ENCODE measurements at regions not wholly inside any gene's neighbourhood (a gene's known extent, or its start where the extent isn't known, plus 50 kb on each side); places are given as distances from the start of the nearest gene placed in this dataset.

DNA sequence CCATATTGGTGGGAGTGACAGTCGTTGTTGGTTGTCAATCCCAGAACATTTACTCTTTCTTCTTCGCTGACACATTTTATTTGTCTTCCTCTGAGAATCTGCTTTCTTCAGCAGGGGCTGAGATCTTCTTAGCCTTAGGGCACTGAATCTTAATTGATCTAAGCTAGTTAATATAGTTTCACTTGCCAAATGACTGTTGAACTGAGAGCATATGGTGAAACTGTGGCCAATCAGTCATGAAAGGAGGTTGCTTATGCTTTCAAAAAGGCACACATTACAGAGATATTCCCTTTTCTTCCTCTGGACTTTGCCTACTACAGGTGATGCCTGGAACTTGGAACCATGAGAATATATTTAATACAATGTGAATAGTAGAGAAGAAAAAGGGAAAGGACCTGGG lies 60.0 kb upstream of the KIAA0040 start (continued):
- TF ChIP-seq JUNB (IDR thresholded peaks at IDR 0.05) (peak; percentile 65), HDAC2 (IDR thresholded peaks at IDR 0.05) (no peak), SIX5 (IDR thresholded peaks at IDR 0.05; ENCODE audit: low read depth, low read length, severe bottlenecking) (no peak), YBX1 (IDR thresholded peaks at IDR 0.05) (no peak), POLR2AphosphoS2 (IDR thresholded peaks at IDR 0.05; ENCODE audit: low read depth, low read length) (no peak), EGR1 (IDR thresholded peaks at IDR 0.05; ENCODE audit: borderline replicate concordance in 1 of 2, low read depth in 2 of 2, low read length in 2 of 2) (no peak), HCFC1 (IDR thresholded peaks at IDR 0.05; ENCODE audit: low read length) (no peak), TCF7 (IDR thresholded peaks at IDR 0.05; ENCODE audit: borderline replicate concordance) (no peak), SMAD5 (IDR thresholded peaks at IDR 0.05; ENCODE audit: low read depth) (no peak), ESRRA (IDR thresholded peaks at IDR 0.05; ENCODE audit: low read length) (no peak), CEBPB (IDR thresholded peaks at IDR 0.05; ENCODE audit: borderline replicate concordance in 1 of 2, low read depth in 2 of 2, low read length in 2 of 2) (no peak), TCF12 (IDR thresholded peaks at IDR 0.05; ENCODE audit: low read depth, low read length) (no peak), IRF4 (IDR thresholded peaks at IDR 0.05; ENCODE audit: low read depth, low read length) (peak; percentile 73; the same call in 1 of the 2 replicates), YY1 (IDR thresholded peaks at IDR 0.05; ENCODE audit: low read depth, low read length) (no peak), RB1 (IDR thresholded peaks at IDR 0.05; ENCODE audit: borderline replicate concordance) (no peak), TCF3 (IDR thresholded peaks at IDR 0.05; ENCODE audit: borderline replicate concordance, insufficient read depth, low read depth, low read length) (no peak), ASH2L (IDR thresholded peaks at IDR 0.05; ENCODE audit: borderline replicate concordance, low read depth) (no peak)
- TF ChIP-seq, protein P1, sequence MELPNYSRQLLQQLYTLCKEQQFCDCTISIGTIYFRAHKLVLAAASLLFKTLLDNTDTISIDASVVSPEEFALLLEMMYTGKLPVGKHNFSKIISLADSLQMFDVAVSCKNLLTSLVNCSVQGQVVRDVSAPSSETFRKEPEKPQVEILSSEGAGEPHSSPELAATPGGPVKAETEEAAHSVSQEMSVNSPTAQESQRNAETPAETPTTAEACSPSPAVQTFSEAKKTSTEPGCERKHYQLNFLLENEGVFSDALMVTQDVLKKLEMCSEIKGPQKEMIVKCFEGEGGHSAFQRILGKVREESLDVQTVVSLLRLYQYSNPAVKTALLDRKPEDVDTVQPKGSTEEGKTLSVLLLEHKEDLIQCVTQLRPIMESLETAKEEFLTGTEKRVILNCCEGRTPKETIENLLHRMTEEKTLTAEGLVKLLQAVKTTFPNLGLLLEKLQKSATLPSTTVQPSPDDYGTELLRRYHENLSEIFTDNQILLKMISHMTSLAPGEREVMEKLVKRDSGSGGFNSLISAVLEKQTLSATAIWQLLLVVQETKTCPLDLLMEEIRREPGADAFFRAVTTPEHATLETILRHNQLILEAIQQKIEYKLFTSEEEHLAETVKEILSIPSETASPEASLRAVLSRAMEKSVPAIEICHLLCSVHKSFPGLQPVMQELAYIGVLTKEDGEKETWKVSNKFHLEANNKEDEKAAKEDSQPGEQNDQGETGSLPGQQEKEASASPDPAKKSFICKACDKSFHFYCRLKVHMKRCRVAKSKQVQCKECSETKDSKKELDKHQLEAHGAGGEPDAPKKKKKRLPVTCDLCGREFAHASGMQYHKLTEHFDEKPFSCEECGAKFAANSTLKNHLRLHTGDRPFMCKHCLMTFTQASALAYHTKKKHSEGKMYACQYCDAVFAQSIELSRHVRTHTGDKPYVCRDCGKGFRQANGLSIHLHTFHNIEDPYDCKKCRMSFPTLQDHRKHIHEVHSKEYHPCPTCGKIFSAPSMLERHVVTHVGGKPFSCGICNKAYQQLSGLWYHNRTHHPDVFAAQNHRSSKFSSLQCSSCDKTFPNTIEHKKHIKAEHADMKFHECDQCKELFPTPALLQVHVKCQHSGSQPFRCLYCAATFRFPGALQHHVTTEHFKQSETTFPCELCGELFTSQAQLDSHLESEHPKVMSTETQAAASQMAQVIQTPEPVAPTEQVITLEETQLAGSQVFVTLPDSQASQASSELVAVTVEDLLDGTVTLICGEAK (IDR thresholded peaks at IDR 0.05; ENCODE audit: borderline replicate concordance), result no peak
- TF ChIP-seq, protein P2, sequence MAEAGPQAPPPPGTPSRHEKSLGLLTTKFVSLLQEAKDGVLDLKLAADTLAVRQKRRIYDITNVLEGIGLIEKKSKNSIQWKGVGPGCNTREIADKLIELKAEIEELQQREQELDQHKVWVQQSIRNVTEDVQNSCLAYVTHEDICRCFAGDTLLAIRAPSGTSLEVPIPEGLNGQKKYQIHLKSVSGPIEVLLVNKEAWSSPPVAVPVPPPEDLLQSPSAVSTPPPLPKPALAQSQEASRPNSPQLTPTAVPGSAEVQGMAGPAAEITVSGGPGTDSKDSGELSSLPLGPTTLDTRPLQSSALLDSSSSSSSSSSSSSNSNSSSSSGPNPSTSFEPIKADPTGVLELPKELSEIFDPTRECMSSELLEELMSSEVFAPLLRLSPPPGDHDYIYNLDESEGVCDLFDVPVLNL (IDR thresholded peaks at IDR 0.05; ENCODE audit: low read depth, low read length), result no peak
- TF ChIP-seq, protein P3, sequence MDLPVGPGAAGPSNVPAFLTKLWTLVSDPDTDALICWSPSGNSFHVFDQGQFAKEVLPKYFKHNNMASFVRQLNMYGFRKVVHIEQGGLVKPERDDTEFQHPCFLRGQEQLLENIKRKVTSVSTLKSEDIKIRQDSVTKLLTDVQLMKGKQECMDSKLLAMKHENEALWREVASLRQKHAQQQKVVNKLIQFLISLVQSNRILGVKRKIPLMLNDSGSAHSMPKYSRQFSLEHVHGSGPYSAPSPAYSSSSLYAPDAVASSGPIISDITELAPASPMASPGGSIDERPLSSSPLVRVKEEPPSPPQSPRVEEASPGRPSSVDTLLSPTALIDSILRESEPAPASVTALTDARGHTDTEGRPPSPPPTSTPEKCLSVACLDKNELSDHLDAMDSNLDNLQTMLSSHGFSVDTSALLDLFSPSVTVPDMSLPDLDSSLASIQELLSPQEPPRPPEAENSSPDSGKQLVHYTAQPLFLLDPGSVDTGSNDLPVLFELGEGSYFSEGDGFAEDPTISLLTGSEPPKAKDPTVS (IDR thresholded peaks at IDR 0.05; ENCODE audit: low read depth, low read length), result no peak
- TF ChIP-seq, protein P4, sequence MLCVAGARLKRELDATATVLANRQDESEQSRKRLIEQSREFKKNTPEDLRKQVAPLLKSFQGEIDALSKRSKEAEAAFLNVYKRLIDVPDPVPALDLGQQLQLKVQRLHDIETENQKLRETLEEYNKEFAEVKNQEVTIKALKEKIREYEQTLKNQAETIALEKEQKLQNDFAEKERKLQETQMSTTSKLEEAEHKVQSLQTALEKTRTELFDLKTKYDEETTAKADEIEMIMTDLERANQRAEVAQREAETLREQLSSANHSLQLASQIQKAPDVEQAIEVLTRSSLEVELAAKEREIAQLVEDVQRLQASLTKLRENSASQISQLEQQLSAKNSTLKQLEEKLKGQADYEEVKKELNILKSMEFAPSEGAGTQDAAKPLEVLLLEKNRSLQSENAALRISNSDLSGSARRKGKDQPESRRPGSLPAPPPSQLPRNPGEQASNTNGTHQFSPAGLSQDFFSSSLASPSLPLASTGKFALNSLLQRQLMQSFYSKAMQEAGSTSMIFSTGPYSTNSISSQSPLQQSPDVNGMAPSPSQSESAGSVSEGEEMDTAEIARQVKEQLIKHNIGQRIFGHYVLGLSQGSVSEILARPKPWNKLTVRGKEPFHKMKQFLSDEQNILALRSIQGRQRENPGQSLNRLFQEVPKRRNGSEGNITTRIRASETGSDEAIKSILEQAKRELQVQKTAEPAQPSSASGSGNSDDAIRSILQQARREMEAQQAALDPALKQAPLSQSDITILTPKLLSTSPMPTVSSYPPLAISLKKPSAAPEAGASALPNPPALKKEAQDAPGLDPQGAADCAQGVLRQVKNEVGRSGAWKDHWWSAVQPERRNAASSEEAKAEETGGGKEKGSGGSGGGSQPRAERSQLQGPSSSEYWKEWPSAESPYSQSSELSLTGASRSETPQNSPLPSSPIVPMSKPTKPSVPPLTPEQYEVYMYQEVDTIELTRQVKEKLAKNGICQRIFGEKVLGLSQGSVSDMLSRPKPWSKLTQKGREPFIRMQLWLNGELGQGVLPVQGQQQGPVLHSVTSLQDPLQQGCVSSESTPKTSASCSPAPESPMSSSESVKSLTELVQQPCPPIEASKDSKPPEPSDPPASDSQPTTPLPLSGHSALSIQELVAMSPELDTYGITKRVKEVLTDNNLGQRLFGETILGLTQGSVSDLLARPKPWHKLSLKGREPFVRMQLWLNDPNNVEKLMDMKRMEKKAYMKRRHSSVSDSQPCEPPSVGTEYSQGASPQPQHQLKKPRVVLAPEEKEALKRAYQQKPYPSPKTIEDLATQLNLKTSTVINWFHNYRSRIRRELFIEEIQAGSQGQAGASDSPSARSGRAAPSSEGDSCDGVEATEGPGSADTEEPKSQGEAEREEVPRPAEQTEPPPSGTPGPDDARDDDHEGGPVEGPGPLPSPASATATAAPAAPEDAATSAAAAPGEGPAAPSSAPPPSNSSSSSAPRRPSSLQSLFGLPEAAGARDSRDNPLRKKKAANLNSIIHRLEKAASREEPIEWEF (IDR thresholded peaks at IDR 0.05; ENCODE audit: insufficient replicate concordance, low read depth, low read length), result peak; percentile 20
